ENCODE measurements at regions not wholly inside any gene's neighbourhood (a gene's known extent, or its start where the extent isn't known, plus 50 kb on each side); places are given as distances from the start of the nearest gene placed in this dataset.

- no peak overlapping the region for H3K4me2 ChIP-seq (ENCODE audit: extremely low read depth, insufficient read depth, low read length)
- no peak overlapping the region for H2AFZ ChIP-seq (ENCODE audit: low read length)
- no peaks in the 10 kb centered on the region for H3K36me3 ChIP-seq (ENCODE audit: control insufficient read depth, insufficient read depth, low read length)
- H3K4me1 ChIP-seq (ENCODE audit: control insufficient read depth, extremely low read depth, insufficient read depth, low read length): no peaks in the 10 kb centered on the region
- H3K4me3 ChIP-seq (replicated peaks in 1 of 4; ENCODE audit: control extremely low read depth in 1 of 4, insufficient read depth in 1 of 4, low read depth in 3 of 4, low read length in 4 of 4): no peak overlapping the region
- H4K20me1 ChIP-seq (ENCODE audit: control insufficient read depth, extremely low read depth, insufficient read depth, low read length): no peaks in the 10 kb centered on the region
- no peaks in the 10 kb centered on the region for H3K79me2 ChIP-seq (ENCODE audit: control insufficient read depth, insufficient read depth, low read length)
- H3K9me3 ChIP-seq (ENCODE audit: control insufficient read depth, insufficient read depth, low read depth, low read length): no peaks in the 10 kb centered on the region
- no peak for DNase-seq (ENCODE audit: low read depth in 2 of 2)
- no peak overlapping the region for H3K9ac ChIP-seq (ENCODE audit: insufficient read depth, low read length)
- TF ChIP-seq EZH2 (IDR thresholded peaks at IDR 0.05; ENCODE audit: low read length, missing control alignments): no peak
- TF ChIP-seq CTCF (conservative IDR thresholded peaks at IDR 0.05 in 1 of 2, IDR thresholded peaks at IDR 0.05 in 1 of 2; ENCODE audit: low read depth in 1 of 2, low read length in 2 of 2): no peak
- H3K27ac ChIP-seq (ENCODE audit: insufficient read depth, low read length): no peak overlapping the region
- H3K27me3 ChIP-seq (ENCODE audit: control insufficient read depth, insufficient read depth, low read length): no peaks in the 10 kb centered on the region
Observed at GRCh38 chr6:82646231-82646615, 282.6 kb downstream of the TPBG start.

- Histone ChIP-seq H3K4me2 (ENCODE audit: extremely low read depth, insufficient read depth, low read length) (no peak overlapping the region), H3K79me2 (ENCODE audit: control insufficient read depth, insufficient read depth, low read length) (no peaks in the 10 kb centered on the region), H3K36me3 (ENCODE audit: control insufficient read depth, insufficient read depth, low read length) (no peaks in the 10 kb centered on the region), H3K4me3 (replicated peaks in 1 of 4; ENCODE audit: control extremely low read depth in 1 of 4, insufficient read depth in 1 of 4, low read depth in 3 of 4, low read length in 4 of 4) (no peak overlapping the region), H3K27ac (ENCODE audit: insufficient read depth, low read length) (no peak overlapping the region), H3K27me3 (ENCODE audit: control insufficient read depth, insufficient read depth, low read length) (no peaks in the 10 kb centered on the region), H4K20me1 (ENCODE audit: control insufficient read depth, extremely low read depth, insufficient read depth, low read length) (no peaks in the 10 kb centered on the region), H3K9ac (ENCODE audit: insufficient read depth, low read length) (no peak overlapping the region), H3K4me1 (ENCODE audit: control insufficient read depth, extremely low read depth, insufficient read depth, low read length) (no peaks in the 10 kb centered on the region), H2AFZ (ENCODE audit: low read length) (no peak overlapping the region), H3K9me3 (ENCODE audit: control insufficient read depth, insufficient read depth, low read depth, low read length) (no peaks in the 10 kb centered on the region)
- no peak for DNase-seq (ENCODE audit: low read depth in 2 of 2)
- no peak for TF ChIP-seq EZH2 (IDR thresholded peaks at IDR 0.05; ENCODE audit: low read length, missing control alignments)
- TF ChIP-seq CTCF (conservative IDR thresholded peaks at IDR 0.05 in 1 of 2, IDR thresholded peaks at IDR 0.05 in 1 of 2; ENCODE audit: low read depth in 1 of 2, low read length in 2 of 2): no peak
Observed at GRCh38 chr6:82651845-82652335, 288.3 kb downstream of the TPBG start.

GRCh38 chr6:82679232-82679631 is 315.6 kb downstream of the TPBG start:
- H4K20me1 ChIP-seq (ENCODE audit: control insufficient read depth, extremely low read depth, insufficient read depth, low read length): no peaks in the 10 kb centered on the region
- no peaks in the 10 kb centered on the region for H3K4me1 ChIP-seq (ENCODE audit: control insufficient read depth, extremely low read depth, insufficient read depth, low read length)
- DNase-seq (ENCODE audit: low read depth in 2 of 2): no peak
- no peak overlapping the region for H3K27ac ChIP-seq (ENCODE audit: insufficient read depth, low read length)
- H3K9ac ChIP-seq (ENCODE audit: insufficient read depth, low read length): no peak overlapping the region
- no peaks in the 10 kb centered on the region for H3K27me3 ChIP-seq (ENCODE audit: control insufficient read depth, insufficient read depth, low read length)
- no peak for TF ChIP-seq CTCF (conservative IDR thresholded peaks at IDR 0.05 in 1 of 2, IDR thresholded peaks at IDR 0.05 in 1 of 2; ENCODE audit: low read depth in 1 of 2, low read length in 2 of 2)
- no peak for TF ChIP-seq EZH2 (IDR thresholded peaks at IDR 0.05; ENCODE audit: low read length, missing control alignments)
- no peak overlapping the region for H3K4me3 ChIP-seq (replicated peaks in 1 of 4; ENCODE audit: control extremely low read depth in 1 of 4, insufficient read depth in 1 of 4, low read depth in 3 of 4, low read length in 4 of 4)
- H3K79me2 ChIP-seq (ENCODE audit: control insufficient read depth, insufficient read depth, low read length): no peaks in the 10 kb centered on the region
- H3K36me3 ChIP-seq (ENCODE audit: control insufficient read depth, insufficient read depth, low read length): no peaks in the 10 kb centered on the region
- H3K9me3 ChIP-seq (ENCODE audit: control insufficient read depth, insufficient read depth, low read depth, low read length): no peaks in the 10 kb centered on the region
- no peak overlapping the region for H3K4me2 ChIP-seq (ENCODE audit: extremely low read depth, insufficient read depth, low read length)
- no peak overlapping the region for H2AFZ ChIP-seq (ENCODE audit: low read length)

Measured in fibroblast of lung (primary cell).